ENCODE measurements at regions not wholly inside any gene's neighbourhood (a gene's known extent, or its start where the extent isn't known, plus 50 kb on each side); places are given as distances from the start of the nearest gene placed in this dataset.
"Not testable (repeated sequence)": the region's sequence is repeated elsewhere in the genome, so short reads cannot be mapped to it uniquely, and the experiment has no call there.

GRCh38 chr15:88995449-88995848 lies 82.3 kb upstream of the MFGE8 start:
- no peak for DNase-seq

GRCh38 chr15:88997531-88997930 lies 84.4 kb upstream of the MFGE8 start:
- no peak for DNase-seq

GRCh38 chr15:88998980-88999713 lies 86.0 kb upstream of the MFGE8 start:
- no peak for DNase-seq

GRCh38 chr15:89001708-89002275 lies 86.5 kb upstream of the ABHD2 start:
- peak; percentile 72 for DNase-seq

- DNase-seq: peak; percentile 80
Measured at GRCh38 chr15:89002281-89002761, 85.9 kb upstream of the ABHD2 start.

GRCh38 chr15:89002830-89003229 lies 85.4 kb upstream of the ABHD2 start:
- no peak for DNase-seq

GRCh38 chr15:89003865-89004725 lies 84.2 kb upstream of the ABHD2 start:
- peak; percentile 26 for DNase-seq

GRCh38 chr15:89004726-89005030 lies 83.6 kb upstream of the ABHD2 start:
- no peak for DNase-seq

- not testable (repeated sequence) for DNase-seq
Measured at GRCh38 chr15:89007527-89007926, 80.7 kb upstream of the ABHD2 start.

GRCh38 chr15:89007989-89008388 lies 80.3 kb upstream of the ABHD2 start:
- peak; percentile 16 for DNase-seq

GRCh38 chr15:89009080-89009479 lies 79.2 kb upstream of the ABHD2 start:
- no peak for DNase-seq

GRCh38 chr15:89015412-89016097 lies 72.7 kb upstream of the ABHD2 start:
- DNase-seq: no peak

- no peak for DNase-seq
Measured at GRCh38 chr15:89016549-89017041, 71.7 kb upstream of the ABHD2 start.

- peak; percentile 77 for DNase-seq
Measured at GRCh38 chr15:89017370-89018066, 70.7 kb upstream of the ABHD2 start.

- DNase-seq: no peak
Measured at GRCh38 chr15:89018207-89018606, 70.0 kb upstream of the ABHD2 start.

- DNase-seq: no peak
Measured at GRCh38 chr15:89019436-89019835, 68.8 kb upstream of the ABHD2 start.

GRCh38 chr15:89021224-89021623 lies 67.0 kb upstream of the ABHD2 start:
- peak; percentile 25 for DNase-seq

- DNase-seq: not testable (repeated sequence)
Measured at GRCh38 chr15:89021886-89022285, 66.4 kb upstream of the ABHD2 start.

GRCh38 chr15:89023311-89023961 lies 64.8 kb upstream of the ABHD2 start:
- no peak for DNase-seq

GRCh38 chr15:89024418-89024817 lies 63.8 kb upstream of the ABHD2 start:
- DNase-seq: no peak

- DNase-seq: no peak
Measured at GRCh38 chr15:89026167-89026566, 62.1 kb upstream of the ABHD2 start.

- DNase-seq: no peak
Measured at GRCh38 chr15:89028036-89028435, 60.2 kb upstream of the ABHD2 start.

Data from hematopoietic multipotent progenitor cell treated with erythropoietin and hydrocortisone succinate and interleukin-3 and kit ligand, for 8 days (in vitro differentiated cells).